Gastroesophageal sphincter (tissue), 4 donors: ENCODE measurements at regions not wholly inside any gene's neighbourhood (a gene's known extent, or its start where the extent isn't known, plus 50 kb on each side); places are given as distances from the start of the nearest gene placed in this dataset.
"Not testable (repeated sequence)": the region's sequence is repeated elsewhere in the genome, so short reads cannot be mapped to it uniquely, and the experiment has no call there.

Source experiments
- ATAC-seq: fragments of 150-250 bp; one replicate; pipeline ENCODE4 v1.9.1; 2016; ENCODE audit warnings: mild to moderate bottlenecking, moderate library complexity
- H3K27ac ChIP-seq, 4 donors: fragments of 200-600 bp; sonication (generic) in 3 of 4; 1 replicate in 3 of 4; 2 replicates in 1 of 4; pipeline ENCODE4 v1.5.1; 2016 to 2019
- H3K27me3 ChIP-seq: fragments of 200-600 bp; sonication (generic); one replicate; pipeline ENCODE4 v1.5.1; 2019
- H3K36me3 ChIP-seq, 2 donors: fragments of 200-600 bp; sonication (generic); one replicate each; pipeline ENCODE4 v1.5.1; 2019; ENCODE audit warnings: control low read depth in 1 of 2
- H3K4me1 ChIP-seq, 3 donors: fragments of 200-600 bp; sonication (generic); 1 replicate in 2 of 3; 2 replicates in 1 of 3; pipeline ENCODE4 v1.5.1; 2016 to 2019; ENCODE audit warnings: control low read depth in 2 of 3
- H3K4me3 ChIP-seq, 2 donors: fragments of 200-600 bp; sonication (generic); one replicate each; pipeline ENCODE4 v1.5.1; 2019; ENCODE audit warnings: mild to moderate bottlenecking in 1 of 2, moderate library complexity in 1 of 2
- H3K9me3 ChIP-seq, 3 donors: fragments of 200-600 bp; sonication (generic); one replicate each; pipeline ENCODE4 v1.5.1; 2017 to 2019; ENCODE audit warnings: control low read depth in 2 of 3
- CTCF ChIP-seq, 4 experiments: fragments of 200-600 bp in 2 of 4; fragments of 450-650 bp in 2 of 4; sonication (generic) in 1 of 4; IDR thresholded peaks; one replicate each; pipeline ENCODE4 v1.5.1; 2017 to 2019; ENCODE audit warnings: antibody characterized with exemption in 4 of 4, mild to moderate bottlenecking in 2 of 4, moderate library complexity in 2 of 4
- EP300 ChIP-seq: sonication (generic); formaldehyde crosslinking; IDR thresholded peaks from one replicate; pipeline ENCODE4 v1.6.1; 2017; ENCODE audit warnings: antibody characterized with exemption, mild to moderate bottlenecking
- POLR2A ChIP-seq, 2 donors: fragments of 450-650 bp; IDR thresholded peaks; one replicate each; pipeline ENCODE4 v1.6.1; 2017; ENCODE audit warnings: antibody characterized with exemption in 2 of 2, mild to moderate bottlenecking in 2 of 2, moderate library complexity in 1 of 2
- POLR2AphosphoS5 ChIP-seq: sonication (generic); formaldehyde crosslinking; IDR thresholded peaks from one replicate; pipeline ENCODE4 v1.6.1; 2017; ENCODE audit warnings: antibody characterized with exemption
- WGBS, 2 donors: methylation state at CpG; one replicate each; pipeline ENCODE4 v1.1.5; 2018; ENCODE audit warnings: low coverage in 1 of 2; 5-methylcytosine and 5-hydroxymethylcytosine counted together

- Histone ChIP-seq H3K4me3 (no peak overlapping the region), H3K27ac (no peak overlapping the region), H3K36me3 (no peaks in the 10 kb centered on the region), H3K27me3 (no peaks in the 10 kb centered on the region), H3K9me3 (no peaks in the 10 kb centered on the region), H3K4me1 (no peaks in the 10 kb centered on the region)
- TF ChIP-seq CTCF (IDR thresholded peaks at IDR 0.05): no peak
- TF ChIP-seq POLR2A (IDR thresholded peaks at IDR 0.05): no peak
- no peak for TF ChIP-seq POLR2AphosphoS5
- TF ChIP-seq EP300: no peak
- WGBS, 2 donors: 100% methylated on average over 1 of the region's 1 CpG
- no peak for ATAC-seq
These were observed 84.9 kb upstream of the SFRP2 start for GRCh38 chr4:153873741-153874140.

GRCh38 chr4:153866766-153867165 lies 77.9 kb upstream of the SFRP2 start:
- peaks cover 0 to 48% (median 0%) of the 10 kb centered on the region in 3 donors for H3K9me3 ChIP-seq
- H3K27me3 ChIP-seq, ATAC-seq: not testable (repeated sequence)

GRCh38 chr4:153852501-153852900 lies 63.6 kb upstream of the SFRP2 start:
- peaks cover 0 to 8% (median 0%) of the 10 kb centered on the region in 3 donors for H3K9me3 ChIP-seq
- H3K36me3 ChIP-seq: no peaks in the 10 kb centered on the region
- WGBS, 2 donors: 60 to 63% methylated on average over 1 of the region's 1 CpG
- H3K4me3 ChIP-seq: no peak overlapping the region
- no peaks in the 10 kb centered on the region for H3K4me1 ChIP-seq
- no peak for TF ChIP-seq CTCF (IDR thresholded peaks at IDR 0.05)
- TF ChIP-seq POLR2A (IDR thresholded peaks at IDR 0.05): no peak
- no peak for TF ChIP-seq EP300
- no peak for TF ChIP-seq POLR2AphosphoS5
- no peak for ATAC-seq
- H3K27me3 ChIP-seq: no peaks in the 10 kb centered on the region
- H3K27ac ChIP-seq: no peak overlapping the region

More at GRCh38 chr4:153866766-153867165, 77.9 kb upstream of the SFRP2 start:
- H3K27ac ChIP-seq, H3K4me3 ChIP-seq, H3K4me1 ChIP-seq, H3K36me3 ChIP-seq: not testable (repeated sequence)
- 67 to 80% methylated on average over 1 of the region's 1 CpG for WGBS, 2 donors

DNA sequence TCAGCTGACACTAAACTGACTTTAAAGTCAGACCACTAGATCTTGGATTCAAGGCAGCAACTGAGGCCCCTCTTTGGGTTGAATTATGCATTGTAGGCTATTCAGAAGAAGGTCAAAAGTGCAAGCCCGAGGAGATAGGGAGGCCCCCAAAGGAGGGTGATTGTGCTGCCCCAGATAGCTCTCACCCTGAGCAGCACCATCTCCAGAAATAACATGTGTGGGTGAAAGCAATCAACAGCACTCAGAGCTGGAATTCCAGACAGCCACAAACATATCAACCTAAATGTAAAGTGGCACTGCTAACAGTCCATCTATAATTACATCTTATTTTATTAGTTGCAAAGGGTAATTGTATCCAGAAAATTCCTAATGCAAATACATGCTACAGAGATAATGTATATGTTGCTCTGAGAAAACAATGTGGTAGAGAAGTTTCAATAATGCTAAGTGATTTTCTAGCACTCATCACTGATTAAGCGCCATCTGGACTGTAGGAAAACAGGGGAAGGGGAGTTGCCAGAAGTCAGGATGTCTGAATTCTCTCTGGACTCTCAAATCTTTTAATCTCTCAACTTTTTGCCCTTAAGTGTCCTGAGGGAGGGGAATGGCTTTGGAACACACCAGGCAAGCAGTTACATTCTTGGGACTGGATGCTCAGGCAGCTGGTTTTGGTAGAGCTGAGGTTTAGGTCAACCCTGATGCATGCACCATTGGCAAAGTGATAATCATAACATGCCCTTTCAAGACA lies 61.8 kb upstream of the SFRP2 start:
- Histone ChIP-seq H3K27ac (no peak overlapping the region), H3K4me3 (no peak overlapping the region), H3K9me3 (peaks cover 0 to 8% (median 0%) of the 10 kb centered on the region in 3 donors), H3K4me1 (no peaks in the 10 kb centered on the region), H3K27me3 (no peaks in the 10 kb centered on the region), H3K36me3 (no peaks in the 10 kb centered on the region)
- TF ChIP-seq CTCF (IDR thresholded peaks at IDR 0.05) (no peak), EP300 (no peak), POLR2A (IDR thresholded peaks at IDR 0.05) (no peak), POLR2AphosphoS5 (no peak)
- WGBS, 2 donors: 71 to 86% methylated on average over 1 of the region's 2 CpGs
- ATAC-seq: no peak

- 71 to 72% methylated on average over 3 of the region's 3 CpGs for WGBS, 2 donors
These were observed 55.3 kb upstream of the SFRP2 start for GRCh38 chr4:153844144-153844543.

More at GRCh38 chr4:153844144-153844543, 55.3 kb upstream of the SFRP2 start:
- no peaks in the 10 kb centered on the region for H3K4me1 ChIP-seq
- H3K36me3 ChIP-seq: no peaks in the 10 kb centered on the region
- no peak overlapping the region for H3K4me3 ChIP-seq
- no peaks in the 10 kb centered on the region for H3K9me3 ChIP-seq
- H3K27ac ChIP-seq: no peak overlapping the region
- H3K27me3 ChIP-seq: no peaks in the 10 kb centered on the region
- ATAC-seq: no peak
- TF ChIP-seq POLR2AphosphoS5 (no peak), POLR2A (IDR thresholded peaks at IDR 0.05) (no peak), CTCF (IDR thresholded peaks at IDR 0.05) (no peak), EP300 (no peak)
